ENCODE measurements at regions not wholly inside any gene's neighbourhood (a gene's known extent, or its start where the extent isn't known, plus 50 kb on each side); places are given as distances from the start of the nearest gene placed in this dataset.

- TF ChIP-seq TAF1 (conservative IDR thresholded peaks at IDR 0.05) (no peak), GABPA (IDR thresholded peaks at IDR 0.05 in 1 of 2, conservative IDR thresholded peaks at IDR 0.05 in 1 of 2) (no peak), REST (IDR thresholded peaks at IDR 0.05) (no peak), FOXA1 (IDR thresholded peaks at IDR 0.05) (no peak), RAD21 (IDR thresholded peaks at IDR 0.05) (no peak), ATF3 (IDR thresholded peaks at IDR 0.05) (no peak), EGR1 (IDR thresholded peaks at IDR 0.05; ENCODE audit: low read depth in 2 of 2) (no peak), SP1 (IDR thresholded peaks at IDR 0.05) (no peak), CTCF (IDR thresholded peaks at IDR 0.05; ENCODE audit: low read depth, low read length, missing input control) (no peak), HNF4A (conservative IDR thresholded peaks at IDR 0.05) (no peak), YY1 (IDR thresholded peaks at IDR 0.05) (no peak), FOXA2 (IDR thresholded peaks at IDR 0.05) (no peak), HNF4G (IDR thresholded peaks at IDR 0.05) (no peak), RXRA (IDR thresholded peaks at IDR 0.05) (no peak), NR2F2 (IDR thresholded peaks at IDR 0.05) (no peak)
- Histone ChIP-seq H3K9me3 (ENCODE audit: control insufficient read depth in 4 of 4, low read length in 3 of 4) (no peaks in the 10 kb centered on the region), H3K4me3 (ENCODE audit: low read depth in 1 of 3, low read length in 3 of 3) (no peak overlapping the region), H3K27ac (ENCODE audit: low read depth in 1 of 2, low read length in 2 of 2) (no peak overlapping the region), H3K4me1 (ENCODE audit: control insufficient read depth in 4 of 4, insufficient read depth in 4 of 4, low read length in 3 of 4) (no peaks in the 10 kb centered on the region), H3K27me3 (ENCODE audit: control insufficient read depth in 4 of 4, insufficient read depth in 4 of 4, low read length in 3 of 4) (no peaks in the 10 kb centered on the region), H3K36me3 (ENCODE audit: control insufficient read depth in 4 of 4, insufficient read depth in 3 of 4, low read depth in 1 of 4, low read length in 3 of 4) (no peaks in the 10 kb centered on the region), H3K9ac (ENCODE audit: low read depth in 1 of 2, low read length in 2 of 2) (no peak overlapping the region)
- DNase-seq (ENCODE audit: low spot score) = no peak
- 80% methylated on average over 4 of the region's 4 CpGs for WGBS
Observed at GRCh38 chr5:107232788-107233187, 437.9 kb downstream of the EFNA5 start.

- 43% methylated on average over 1 of the region's 1 CpG for whole genome bisulfite sequencing
- no peak for DNase-seq (ENCODE audit: low spot score)
- Histone ChIP-seq H3K4me1 (ENCODE audit: control insufficient read depth in 4 of 4, insufficient read depth in 4 of 4, low read length in 3 of 4) (no peaks in the 10 kb centered on the region), H3K36me3 (ENCODE audit: control insufficient read depth in 4 of 4, insufficient read depth in 3 of 4, low read depth in 1 of 4, low read length in 3 of 4) (no peaks in the 10 kb centered on the region), H3K4me3 (ENCODE audit: low read depth in 1 of 3, low read length in 3 of 3) (no peak overlapping the region), H3K27me3 (ENCODE audit: control insufficient read depth in 4 of 4, insufficient read depth in 4 of 4, low read length in 3 of 4) (no peaks in the 10 kb centered on the region), H3K9me3 (ENCODE audit: control insufficient read depth in 4 of 4, low read length in 3 of 4) (no peaks in the 10 kb centered on the region), H3K9ac (ENCODE audit: low read depth in 1 of 2, low read length in 2 of 2) (no peak overlapping the region), H3K27ac (ENCODE audit: low read depth in 1 of 2, low read length in 2 of 2) (no peak overlapping the region)
- TF ChIP-seq RAD21 (IDR thresholded peaks at IDR 0.05) (no peak), MAX (IDR thresholded peaks at IDR 0.05) (no peak), JUND (IDR thresholded peaks at IDR 0.05) (no peak), CTCF (IDR thresholded peaks at IDR 0.05; ENCODE audit: low read depth, low read length, missing input control) (no peak), REST (IDR thresholded peaks at IDR 0.05) (no peak), YY1 (IDR thresholded peaks at IDR 0.05) (no peak), GABPA (IDR thresholded peaks at IDR 0.05 in 1 of 2, conservative IDR thresholded peaks at IDR 0.05 in 1 of 2) (no peak)
Observed at GRCh38 chr5:107232293-107232692, 438.4 kb downstream of the EFNA5 start.

All from liver (tissue), 8 donors.